ENCODE measurements at regions not wholly inside any gene's neighbourhood (a gene's known extent, or its start where the extent isn't known, plus 50 kb on each side); places are given as distances from the start of the nearest gene placed in this dataset.
"Not testable (repeated sequence)": the region's sequence is repeated elsewhere in the genome, so short reads cannot be mapped to it uniquely, and the experiment has no call there.

DNA sequence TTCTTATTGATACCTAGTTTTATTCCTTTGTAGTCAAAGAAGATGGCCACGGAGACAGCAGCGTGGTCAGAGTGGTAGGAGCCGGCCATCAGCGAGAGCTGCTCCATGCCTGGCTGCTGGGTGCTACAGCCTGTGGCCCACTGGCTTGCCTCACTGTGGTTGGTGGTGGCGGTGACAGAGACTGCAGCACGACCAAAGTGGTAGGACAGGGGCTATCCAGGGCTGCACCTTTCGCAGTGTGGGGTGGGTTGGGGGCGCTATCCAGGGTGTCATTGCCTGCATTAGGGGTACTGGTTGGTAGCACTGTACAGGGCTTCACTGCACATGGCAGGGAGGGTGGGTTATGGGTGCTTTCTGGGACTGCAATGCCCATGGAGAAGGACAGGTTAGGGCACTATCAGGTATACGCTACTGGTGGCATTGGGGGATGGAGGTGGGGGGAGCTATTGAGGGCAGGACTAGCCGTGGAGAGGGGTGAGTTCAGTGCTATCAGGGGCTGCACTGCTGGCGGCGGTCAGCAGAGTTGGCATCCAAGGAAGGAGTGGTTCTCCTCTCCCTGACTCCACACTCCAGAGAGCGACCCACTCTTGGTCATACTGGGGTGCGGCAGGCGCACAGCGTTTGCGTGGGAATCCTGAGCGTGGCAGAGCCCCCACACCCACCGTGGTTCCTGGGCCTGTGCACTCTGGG is 241.1 kb downstream of the GOLGA6L6 start:
- TF ChIP-seq, protein P1, sequence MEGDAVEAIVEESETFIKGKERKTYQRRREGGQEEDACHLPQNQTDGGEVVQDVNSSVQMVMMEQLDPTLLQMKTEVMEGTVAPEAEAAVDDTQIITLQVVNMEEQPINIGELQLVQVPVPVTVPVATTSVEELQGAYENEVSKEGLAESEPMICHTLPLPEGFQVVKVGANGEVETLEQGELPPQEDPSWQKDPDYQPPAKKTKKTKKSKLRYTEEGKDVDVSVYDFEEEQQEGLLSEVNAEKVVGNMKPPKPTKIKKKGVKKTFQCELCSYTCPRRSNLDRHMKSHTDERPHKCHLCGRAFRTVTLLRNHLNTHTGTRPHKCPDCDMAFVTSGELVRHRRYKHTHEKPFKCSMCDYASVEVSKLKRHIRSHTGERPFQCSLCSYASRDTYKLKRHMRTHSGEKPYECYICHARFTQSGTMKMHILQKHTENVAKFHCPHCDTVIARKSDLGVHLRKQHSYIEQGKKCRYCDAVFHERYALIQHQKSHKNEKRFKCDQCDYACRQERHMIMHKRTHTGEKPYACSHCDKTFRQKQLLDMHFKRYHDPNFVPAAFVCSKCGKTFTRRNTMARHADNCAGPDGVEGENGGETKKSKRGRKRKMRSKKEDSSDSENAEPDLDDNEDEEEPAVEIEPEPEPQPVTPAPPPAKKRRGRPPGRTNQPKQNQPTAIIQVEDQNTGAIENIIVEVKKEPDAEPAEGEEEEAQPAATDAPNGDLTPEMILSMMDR (IDR thresholded peaks at IDR 0.05; ENCODE audit: control extremely low read depth in 1 of 3, insufficient read depth in 1 of 3, low read depth in 1 of 3, low read length in 3 of 3) = not testable (repeated sequence)
- not testable (repeated sequence) for TF ChIP-seq SP4 (IDR thresholded peaks at IDR 0.05; ENCODE audit: low read length); POLR2A (IDR thresholded peaks at IDR 0.05; ENCODE audit: control extremely low read depth in 1 of 2, low read depth in 2 of 2, low read length in 2 of 2); TAF1 (IDR thresholded peaks at IDR 0.05; ENCODE audit: low read depth, low read length); POLR2AphosphoS5 (IDR thresholded peaks at IDR 0.05; ENCODE audit: low read depth, low read length); SP2 (IDR thresholded peaks at IDR 0.05; ENCODE audit: low read length); EZH2 (IDR thresholded peaks at IDR 0.05; ENCODE audit: low read depth, low read length, severe bottlenecking); RBBP5 (IDR thresholded peaks at IDR 0.05; ENCODE audit: borderline replicate concordance, low read depth, low read length); EP300 (IDR thresholded peaks at IDR 0.05; ENCODE audit: borderline replicate concordance in 1 of 2, low read depth in 2 of 2, low read length in 2 of 2); CEBPB (IDR thresholded peaks at IDR 0.05; ENCODE audit: low read depth, low read length); ZNF274 (IDR thresholded peaks at IDR 0.05; ENCODE audit: borderline replicate concordance, extremely low read depth, low read length); GABPA (IDR thresholded peaks at IDR 0.05; ENCODE audit: borderline replicate concordance, insufficient read depth, low read length); RXRA (IDR thresholded peaks at IDR 0.05; ENCODE audit: insufficient read depth, low read depth, low read length)
- TF ChIP-seq, protein P2, sequence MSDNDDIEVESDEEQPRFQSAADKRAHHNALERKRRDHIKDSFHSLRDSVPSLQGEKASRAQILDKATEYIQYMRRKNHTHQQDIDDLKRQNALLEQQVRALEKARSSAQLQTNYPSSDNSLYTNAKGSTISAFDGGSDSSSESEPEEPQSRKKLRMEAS (IDR thresholded peaks at IDR 0.05) = not testable (repeated sequence)
